ENCODE measurements at regions not wholly inside any gene's neighbourhood (a gene's known extent, or its start where the extent isn't known, plus 50 kb on each side); places are given as distances from the start of the nearest gene placed in this dataset.

DNA sequence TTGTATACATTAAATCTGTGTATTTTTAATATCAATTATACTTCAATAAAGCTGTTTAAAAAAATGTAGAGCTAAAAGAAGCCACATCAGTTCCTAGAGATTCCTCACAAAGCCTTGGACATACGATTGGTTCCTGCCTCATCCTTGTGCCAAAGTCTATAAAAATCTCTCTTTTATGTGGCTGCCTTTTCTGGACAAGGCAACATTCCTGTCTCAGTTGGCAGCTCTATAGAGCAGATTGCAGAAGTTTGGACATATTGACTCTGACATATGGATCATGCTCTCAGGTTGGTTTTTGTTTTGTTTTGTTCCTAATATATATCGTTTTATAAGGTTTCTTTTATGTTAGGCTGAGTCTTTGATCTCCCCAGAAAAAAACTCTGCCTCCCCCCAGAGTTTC is 148.9 kb downstream of the MAFB start:
- ATAC-seq (no peak), DNase-seq (no peak)

- ATAC-seq (no peak), DNase-seq (no peak)
These were observed 150.9 kb downstream of the MAFB start for GRCh38 chr20:40538131-40538530.

DNA sequence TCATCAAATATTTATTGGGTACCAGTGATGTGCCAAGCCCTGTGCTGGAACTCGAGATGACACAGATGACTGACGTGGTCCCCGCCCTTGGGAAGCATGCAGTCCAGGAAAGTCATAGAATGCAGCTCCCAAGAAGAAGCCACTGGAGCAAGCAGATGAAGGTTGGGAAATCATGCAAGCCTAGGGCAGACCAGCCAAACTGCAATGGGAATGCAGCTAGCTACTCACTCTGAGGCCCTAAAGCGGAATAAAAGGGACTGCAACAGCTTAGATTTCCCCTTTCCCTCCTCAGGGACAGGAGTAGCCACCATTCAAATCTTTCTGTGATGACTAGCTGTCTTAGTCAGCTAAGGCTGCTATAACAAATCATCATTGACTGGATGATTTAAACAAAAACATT is 152.2 kb downstream of the MAFB start:
- DNase-seq (no peak), ATAC-seq (no peak)

GRCh38 chr20:40535816-40536215 is 153.2 kb downstream of the MAFB start:
- DNase-seq (no peak), ATAC-seq (no peak)

DNA sequence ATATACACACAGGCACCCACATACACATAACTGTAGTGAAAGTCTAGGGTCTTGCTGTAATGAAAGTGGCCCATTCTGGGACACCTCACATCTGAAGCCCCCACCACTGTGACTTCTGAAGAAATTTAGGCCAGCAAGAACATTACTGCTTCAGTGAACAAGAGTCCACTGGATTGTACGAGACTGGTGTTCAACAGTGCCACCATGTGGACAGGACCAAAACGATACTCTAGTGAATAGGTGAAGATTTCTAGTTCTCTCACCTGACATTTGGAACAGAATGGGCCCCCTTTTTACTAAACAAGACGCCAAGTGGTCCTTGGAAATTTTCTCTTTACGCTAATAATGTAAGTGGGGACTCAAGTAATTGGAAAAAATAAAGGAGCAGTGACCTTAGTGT is 156.9 kb downstream of the MAFB start:
- DNase-seq (peak; percentile 13), ATAC-seq (no peak)

DNA sequence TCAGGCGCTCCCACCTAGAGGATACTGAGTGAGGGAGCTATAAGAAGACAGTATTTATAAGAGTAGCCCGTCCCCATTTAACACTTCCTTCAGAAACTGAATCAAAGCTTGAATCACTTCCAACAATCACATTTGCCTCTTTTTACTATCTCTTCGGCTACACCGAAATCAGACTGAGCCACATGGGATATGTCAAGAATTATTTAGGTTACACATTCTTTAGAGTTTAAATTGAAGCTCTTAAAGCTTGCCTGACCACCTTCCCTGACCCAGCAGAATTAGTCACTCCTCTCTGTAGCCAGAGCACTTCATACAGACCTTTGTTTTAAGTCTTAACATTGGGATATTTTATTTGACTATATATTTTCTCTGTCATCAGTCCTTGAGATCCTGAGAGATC is 163.7 kb downstream of the MAFB start:
- DNase-seq (no peak), ATAC-seq (no peak)

DNA sequence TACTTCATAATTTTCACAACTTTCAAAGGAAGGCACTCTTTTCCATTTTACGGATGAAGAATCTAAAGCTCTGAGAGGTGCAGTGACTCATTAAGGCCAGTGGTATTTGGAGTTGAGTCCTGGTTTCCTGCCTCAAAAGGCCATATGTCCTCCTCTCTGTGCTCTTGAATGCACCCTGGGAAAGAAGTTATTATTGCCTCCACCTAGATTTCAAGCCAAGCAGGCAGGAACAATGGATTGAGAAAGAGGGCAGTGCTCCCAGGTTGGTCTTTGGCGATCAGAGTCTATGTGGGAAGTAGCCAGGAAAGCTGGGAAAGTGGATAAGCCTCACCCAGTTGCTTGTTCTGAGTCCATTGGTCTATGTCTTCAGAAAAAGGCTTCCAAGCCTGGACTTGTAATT is 165.0 kb downstream of the MAFB start:
- no peak for ATAC-seq
- no peak for DNase-seq

DNA sequence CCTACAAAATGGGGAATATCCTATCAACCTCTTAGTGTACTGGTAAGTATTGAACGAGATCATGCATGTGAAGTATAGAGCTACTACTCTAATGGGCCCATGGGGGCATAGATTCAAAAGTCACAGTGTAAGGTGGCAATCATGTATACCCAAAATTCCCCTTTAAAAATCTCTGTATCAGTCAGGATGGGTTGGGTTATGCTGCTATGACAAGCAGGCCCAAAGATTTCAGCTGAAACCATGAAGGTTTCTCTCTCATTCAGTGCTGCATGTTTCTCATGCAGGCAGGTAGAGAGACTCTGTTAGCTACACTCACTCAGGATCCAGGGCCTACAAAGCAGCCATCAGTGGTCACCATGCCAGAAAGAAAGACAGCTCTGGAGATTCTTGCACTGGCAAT is 166.6 kb downstream of the MAFB start:
- DNase-seq (no peak), ATAC-seq (no peak)

- DNase-seq (no peak), ATAC-seq (no peak)
These were observed 167.1 kb downstream of the MAFB start for GRCh38 chr20:40521962-40522361.

- ATAC-seq (no peak), DNase-seq (no peak)
These were observed 169.1 kb downstream of the MAFB start for GRCh38 chr20:40519918-40520317.

DNA sequence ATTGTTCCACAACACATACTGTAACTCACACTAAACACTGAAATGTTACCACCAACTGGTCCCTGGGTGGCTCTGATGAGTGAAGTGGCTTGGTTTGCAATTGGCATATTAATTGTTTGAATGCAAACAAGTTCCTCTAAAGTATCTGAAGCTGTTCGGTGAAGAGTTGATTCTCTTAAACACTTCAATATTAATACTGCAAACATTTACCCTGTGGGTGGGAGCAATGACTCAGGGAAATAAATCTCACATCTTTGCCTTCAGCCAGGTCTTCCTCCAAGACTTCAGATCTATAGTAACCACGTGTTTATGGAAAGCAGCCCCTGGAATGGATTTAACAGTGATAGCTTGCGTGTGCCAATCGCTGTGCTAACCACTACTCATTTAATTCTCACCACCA is 176.0 kb downstream of the MAFB start:
- ATAC-seq (no peak), DNase-seq (no peak)

GRCh38 chr20:40512591-40512990 is 176.4 kb downstream of the MAFB start:
- no peak for DNase-seq

DNA sequence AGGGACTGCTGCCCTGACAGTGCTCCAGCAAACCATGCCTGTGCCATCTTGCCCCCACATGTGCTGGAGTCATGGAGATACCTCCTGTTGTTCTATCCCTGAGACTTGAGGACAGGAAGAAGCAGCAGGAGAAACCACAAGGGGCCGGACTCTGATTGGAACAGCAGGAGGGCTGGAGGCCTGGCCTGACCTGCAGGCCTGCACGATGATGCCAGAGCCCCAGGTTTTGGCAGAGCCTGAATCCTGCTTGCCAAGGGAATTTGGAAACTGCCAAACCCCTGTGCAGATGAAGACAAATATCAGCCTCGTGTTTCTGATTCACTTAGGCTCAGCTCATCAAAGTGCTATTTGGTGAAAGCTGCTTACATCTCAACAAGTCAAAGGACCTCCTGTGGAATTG is 177.6 kb downstream of the MAFB start:
- ATAC-seq (no peak), DNase-seq (no peak)

More at GRCh38 chr20:40512591-40512990, 176.4 kb downstream of the MAFB start:
- ATAC-seq, result no peak

DNA sequence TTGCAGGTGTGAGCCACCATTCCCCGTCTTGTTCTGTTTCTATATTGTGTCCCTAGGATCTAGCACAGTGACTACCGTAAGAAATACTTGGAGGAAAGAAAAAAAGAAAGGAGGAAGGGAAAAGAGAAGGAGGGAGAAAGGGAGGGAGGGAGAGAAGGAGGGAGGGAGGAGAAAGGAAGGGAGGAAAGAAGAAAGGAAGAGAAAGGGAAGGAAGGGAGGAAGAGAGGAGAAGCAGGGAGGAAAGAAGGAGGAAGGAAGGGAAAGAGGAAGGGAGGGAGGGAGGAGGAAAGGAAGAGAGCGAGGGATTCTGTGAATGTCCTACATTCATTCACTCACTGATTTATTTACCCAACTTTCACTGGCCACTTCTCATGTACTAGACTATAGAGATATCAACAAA is 178.4 kb downstream of the MAFB start:
- ATAC-seq (no peak), DNase-seq (no peak)

GRCh38 chr20:40508821-40509220 is 180.2 kb downstream of the MAFB start:
- DNase-seq, result no peak
- ATAC-seq, result no peak

DNA sequence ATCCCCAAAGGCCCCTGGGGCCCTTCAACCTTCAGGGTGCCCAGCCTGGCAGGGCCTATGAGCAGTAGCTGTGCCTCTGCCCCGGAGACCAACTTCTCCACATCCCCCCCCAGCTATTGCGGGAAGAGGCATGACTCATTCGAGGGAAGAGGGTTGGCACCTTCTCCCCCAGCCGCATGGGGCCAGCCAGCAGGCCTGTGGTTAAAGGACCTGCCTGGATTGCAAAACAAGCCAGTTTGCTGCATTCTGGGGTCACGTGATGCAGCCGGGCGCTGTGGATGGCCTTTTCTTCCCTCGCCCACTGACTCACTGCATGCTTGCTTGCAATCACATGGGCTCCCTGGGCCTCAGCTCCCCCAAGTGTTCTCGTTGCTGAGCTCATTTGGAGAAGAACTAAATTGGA is 182.5 kb downstream of the MAFB start:
- DNase-seq (peak; percentile 47), ATAC-seq (peak; percentile 63)

DNA sequence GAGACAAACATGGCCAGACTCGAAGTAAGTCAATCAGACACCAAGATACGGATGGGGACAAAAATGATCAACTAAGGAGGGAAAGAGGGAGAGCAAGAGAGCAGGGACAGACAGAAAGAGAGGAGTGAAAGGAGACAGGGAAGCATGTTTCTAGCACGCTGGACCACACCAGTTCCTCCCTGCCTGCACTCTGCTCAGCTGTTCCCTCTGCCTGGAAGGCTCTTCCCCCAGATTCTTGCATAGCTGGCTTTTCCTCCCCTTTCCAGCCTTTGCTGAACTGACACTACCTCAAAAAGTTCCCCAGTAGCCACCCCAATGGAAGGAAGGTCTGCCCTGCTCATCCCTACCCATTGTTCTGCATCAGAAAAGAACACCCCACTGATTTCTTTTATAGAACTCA is 185.9 kb downstream of the MAFB start:
- ATAC-seq (no peak), DNase-seq (no peak)

GRCh38 chr20:40502576-40502975 is 186.5 kb downstream of the MAFB start:
- DNase-seq, result no peak
- ATAC-seq, result no peak

- ATAC-seq (no peak), DNase-seq (no peak)
These were observed 189.6 kb downstream of the MAFB start for GRCh38 chr20:40499391-40499790.

- DNase-seq, result no peak
These were observed 190.9 kb downstream of the MAFB start for GRCh38 chr20:40497899-40498691.

GRCh38 chr20:40495956-40496355 is 193.1 kb downstream of the MAFB start:
- ATAC-seq (no peak), DNase-seq (no peak)

More at GRCh38 chr20:40497899-40498691, 190.9 kb downstream of the MAFB start:
- no peak for ATAC-seq

DNA sequence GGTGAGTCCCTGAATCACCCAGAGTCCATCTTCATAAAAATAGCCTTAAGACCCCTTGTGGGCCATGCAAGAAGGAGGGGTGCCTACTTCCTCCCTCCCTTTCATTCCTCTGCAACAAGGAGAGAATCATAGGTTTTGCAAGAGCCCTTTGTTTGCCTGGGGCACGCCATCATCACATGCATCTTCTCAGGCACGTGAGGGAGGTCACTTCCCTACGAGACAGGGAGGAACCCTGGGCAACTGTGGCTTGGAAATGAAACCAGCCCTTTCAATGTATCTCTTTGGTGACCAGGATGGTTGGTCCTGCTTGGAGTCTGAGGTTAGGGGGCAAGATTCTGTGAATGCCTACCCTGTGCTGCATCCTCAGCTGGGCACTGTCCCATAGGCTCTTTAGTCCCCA is 194.8 kb downstream of the MAFB start:
- no peak for DNase-seq
- ATAC-seq, result no peak

DNA sequence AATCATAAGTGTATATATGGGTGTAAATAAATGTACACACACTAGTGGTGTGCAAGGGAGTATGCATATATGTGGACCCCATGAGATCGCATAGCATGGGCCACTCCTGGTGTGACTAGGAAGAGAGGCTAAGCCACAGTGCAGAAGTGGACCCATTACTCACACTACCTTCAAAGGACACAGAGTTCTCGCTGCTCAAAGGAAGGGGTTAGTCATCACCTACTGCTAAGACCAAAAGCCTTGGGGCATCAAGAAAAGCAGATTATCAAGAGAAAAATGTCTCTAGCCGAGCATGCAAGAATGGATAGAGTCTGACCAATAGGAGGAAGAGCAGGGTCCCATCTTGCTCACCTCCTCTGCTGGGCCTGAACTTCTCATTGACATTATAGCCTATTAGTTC is 195.5 kb downstream of the MAFB start:
- DNase-seq (no peak), ATAC-seq (no peak)

GRCh38 chr20:40493071-40493470 is 196.0 kb downstream of the MAFB start:
- DNase-seq, result no peak
- ATAC-seq, result no peak
